IMR-90 (cell line): ENCODE measurements at regions not wholly inside any gene's neighbourhood (a gene's known extent, or its start where the extent isn't known, plus 50 kb on each side); places are given as distances from the start of the nearest gene placed in this dataset.

Experiments used
- ATAC-seq: fragments of 200-7000 bp; cut with Tn5 transposase; 2 replicates; pipeline ENCODE4 v1.9.1; 2020; ENCODE audit warnings: low read depth, mild to moderate bottlenecking, moderate library complexity
- BruUV-seq: library from RNA; stranded (reverse); fragments of 400-500 nt; replicated peaks from 2 replicates; lab custom pipeline; 2021; lab: Mats Ljungman, UMichigan
- CTCF ChIA-PET: fragments of 300-600 bp; formaldehyde crosslinking; extraction: SDS; loops from one replicate; lab custom pipeline; 2021; ENCODE audit warnings: antibody characterized with exemption; lab: Yijun Ruan, JAX
- POLR2A ChIA-PET: fragments of 300-600 bp; sonication (Branson Sonifier 250); formaldehyde crosslinking; loops from one replicate; lab custom pipeline; 2022; ENCODE audit warnings: antibody characterized with exemption; ENCODE audit not compliant: unreplicated experiment; lab: Charles Lee
- DNase-seq: peaks from one replicate; pipeline ENCODE4 v3.0.0; 2013
- H2AFZ ChIP-seq: replicated peaks from 2 replicates; pipeline ENCODE3; 2013; ENCODE audit warnings: low read length, mild to moderate bottlenecking; ENCODE audit not compliant: poor library complexity
- H2AK5ac ChIP-seq: 2 replicates; pipeline ENCODE4 v1.6.1; 2013; ENCODE audit warnings: low read depth, low read length, inconsistent platforms
- H2AK9ac ChIP-seq: replicated peaks from 2 replicates; pipeline ENCODE3; 2013; ENCODE audit warnings: mild to moderate bottlenecking, low read depth, low read length, moderate library complexity; ENCODE audit not compliant: poor library complexity
- H2BK120ac ChIP-seq: 2 replicates; pipeline ENCODE4 v1.6.1; 2013; ENCODE audit warnings: low read depth, low read length, inconsistent platforms
- H2BK15ac ChIP-seq: 3 replicates; pipeline ENCODE4 v1.6.1; 2013; ENCODE audit warnings: low read depth, low read length, inconsistent platforms
- H2BK20ac ChIP-seq: 2 replicates; pipeline ENCODE4 v1.6.1; 2013; ENCODE audit warnings: low read depth, mild to moderate bottlenecking, inconsistent platforms, low read length, moderate library complexity
- H2BK5ac ChIP-seq: 2 replicates; pipeline ENCODE4 v1.6.1; 2013; ENCODE audit warnings: mild to moderate bottlenecking, low read depth, low read length, inconsistent platforms; ENCODE audit not compliant: poor library complexity, severe bottlenecking
- H3K14ac ChIP-seq: replicated peaks from 2 replicates; pipeline ENCODE4 v1.6.1; 2013; ENCODE audit warnings: low read depth, low read length, inconsistent platforms
- H3K18ac ChIP-seq: 2 replicates; pipeline ENCODE4 v1.6.1; 2013; ENCODE audit warnings: low read depth, low read length, control low read depth
- H3K23ac ChIP-seq: 2 replicates; pipeline ENCODE4 v1.6.1; 2013; ENCODE audit warnings: low read depth, low read length, inconsistent platforms
- H3K27ac ChIP-seq: 2 replicates; pipeline ENCODE4 v1.5.1; 2013; ENCODE audit warnings: mild to moderate bottlenecking, control low read depth, low read length; ENCODE audit not compliant: insufficient read depth
- H3K27me3 ChIP-seq: 2 replicates; pipeline ENCODE4 v1.6.1; 2013; ENCODE audit warnings: low read length; ENCODE audit not compliant: control insufficient read depth, insufficient read depth
- H3K36me3 ChIP-seq: 2 replicates; pipeline ENCODE4 v1.6.1; 2013; ENCODE audit warnings: low read length, mixed read lengths; ENCODE audit not compliant: control insufficient read depth, insufficient read depth
- H3K4ac ChIP-seq: 2 replicates; pipeline ENCODE4 v1.6.1; 2013; ENCODE audit warnings: low read depth, low read length, inconsistent platforms
- H3K4me1 ChIP-seq: 2 replicates; pipeline ENCODE4 v1.6.1; 2013; ENCODE audit warnings: low read length, mixed read lengths; ENCODE audit not compliant: control insufficient read depth, insufficient read depth
- H3K4me2 ChIP-seq: 2 replicates; pipeline ENCODE4 v1.6.1; 2013; ENCODE audit warnings: low read depth, mild to moderate bottlenecking, control low read depth, low read length, moderate library complexity
- H3K4me3 ChIP-seq: 2 replicates; pipeline ENCODE4 v1.5.1; 2013; ENCODE audit warnings: low read depth, mild to moderate bottlenecking, control low read depth, low read length, moderate library complexity; ENCODE audit not compliant: insufficient read depth
- H3K56ac ChIP-seq: 2 replicates; pipeline ENCODE4 v1.6.1; 2013; ENCODE audit warnings: low read length, inconsistent platforms; ENCODE audit not compliant: insufficient read depth; ENCODE audit errors: extremely low read depth
- H3K79me1 ChIP-seq, 2 experiments: 2 replicates each; pipeline ENCODE4 v1.6.1; 2013; ENCODE audit warnings: low read length in 2 of 2, inconsistent platforms in 1 of 2, low read depth in 1 of 2
- H3K9ac ChIP-seq: 2 replicates; pipeline ENCODE4 v1.6.1; 2013; ENCODE audit warnings: low read depth, low read length, control low read depth
- H3K9me1 ChIP-seq: 2 replicates; pipeline ENCODE4 v1.6.1; 2013; ENCODE audit warnings: low read length, inconsistent platforms; ENCODE audit not compliant: insufficient read depth
- H3K9me3 ChIP-seq: 2 replicates; pipeline ENCODE4 v1.6.1; 2013; ENCODE audit warnings: low read length; ENCODE audit not compliant: control insufficient read depth, insufficient read depth
- H4K20me1 ChIP-seq: 2 replicates; pipeline ENCODE4 v1.6.1; 2013; ENCODE audit warnings: low read length, inconsistent platforms; ENCODE audit not compliant: insufficient read depth
- H4K5ac ChIP-seq: 2 replicates; pipeline ENCODE4 v1.6.1; 2013; ENCODE audit warnings: mild to moderate bottlenecking, low read depth, low read length, control low read depth
- H4K8ac ChIP-seq, 2 experiments: 2 replicates each; pipeline ENCODE4 v1.6.1; 2013; ENCODE audit warnings: low read depth in 2 of 2, low read length in 2 of 2, control low read depth in 1 of 2, inconsistent platforms in 1 of 2
- H4K91ac ChIP-seq: 2 replicates; pipeline ENCODE4 v1.6.1; 2013; ENCODE audit warnings: low read depth, low read length, inconsistent platforms; ENCODE audit not compliant: insufficient read depth
- BHLHE40 ChIP-seq: fragments of 150-350 bp; IDR thresholded peaks from 2 replicates; pipeline ENCODE4 v1.6.1; 2016; ENCODE audit warnings: mild to moderate bottlenecking, low read depth, low read length
- CEBPB ChIP-seq: IDR thresholded peaks from 2 replicates; pipeline ENCODE4 v1.6.1; 2012; ENCODE audit warnings: low read depth, low read length, improper control_type of control experiment
- CHD1 ChIP-seq: IDR thresholded peaks from 2 replicates; pipeline ENCODE4 v1.6.1; 2012; ENCODE audit warnings: low read depth, low read length, improper control_type of control experiment
- FOS ChIP-seq: fragments of 150-350 bp; IDR thresholded peaks from 2 replicates; pipeline ENCODE4 v1.6.1; 2016; ENCODE audit warnings: low read depth, low read length
- MXI1 ChIP-seq: IDR thresholded peaks from 2 replicates; pipeline ENCODE4 v1.6.1; 2012; ENCODE audit warnings: low read depth, mild to moderate bottlenecking, low read length, moderate library complexity, borderline replicate concordance
- NFE2L2 ChIP-seq: fragments of 150-350 bp; IDR thresholded peaks from 2 replicates; pipeline ENCODE4 v1.6.1; 2016; ENCODE audit warnings: low read depth, mild to moderate bottlenecking, low read length
- POLR2A ChIP-seq: IDR thresholded peaks from 2 replicates; pipeline ENCODE4 v1.6.1; 2012; ENCODE audit warnings: mild to moderate bottlenecking, low read depth, low read length
- RFX5 ChIP-seq: IDR thresholded peaks from 2 replicates; pipeline ENCODE4 v1.8.0; 2012; ENCODE audit warnings: low read depth, mild to moderate bottlenecking, low read length, moderate library complexity
- WGBS, 2 experiments: methylation state at CpG; one replicate each; pipeline versions ENCODE4 v1.1.5 to v1.1.7; 2013; ENCODE audit warnings: missing lambda C conversion rate in 2 of 2; ENCODE audit not compliant: insufficient read length in 1 of 2; ENCODE audit errors: extremely low coverage in 2 of 2; 5-methylcytosine and 5-hydroxymethylcytosine counted together
- dilution Hi-C: fragments of 300-500 bp; cut with HindIII; formaldehyde crosslinking; loops from one replicate; pipeline ENCODE4 v1.14.3; 2018; ENCODE audit warnings: low sequenced_read_pairs; ENCODE audit not compliant: unreplicated experiment
- in situ Hi-C: fragments of 300-500 bp; cut with MboI; formaldehyde crosslinking; loops from 3 replicates; pipeline ENCODE4 v1.14.3; 2019; ENCODE audit warnings: low sequenced_read_pairs, inconsistent platforms, mixed read lengths
- intact Hi-C: fragments of 100-400 bp; cut with micrococcal nuclease; formaldehyde crosslinking; loops from 2 replicates; pipeline ENCODE4 v1.10.0; 2022

- CTCF ChIA-PET: no interaction called here
- Histone ChIP-seq H2BK120ac (no peak overlapping the region), H3K79me1 (no peaks in the 10 kb centered on the region), H2AFZ (peak overlapping the region; percentile 21), H3K27me3 (peaks cover 20% of the 10 kb centered on the region), H3K9me3 (peaks cover 3% of the 10 kb centered on the region; the same call in 1 of the 2 replicates), H2BK15ac (no peak overlapping the region), H3K27ac (no peak overlapping the region), H3K9me1 (no peaks in the 10 kb centered on the region; the same call in 1 of the 2 replicates), H2BK20ac (no peak overlapping the region), H2AK5ac (no peak overlapping the region), H2AK9ac (no peak overlapping the region), H3K18ac (no peak overlapping the region), H3K4me2 (no peak overlapping the region), H2BK5ac (no peak overlapping the region), H3K36me3 (no peaks in the 10 kb centered on the region), H4K91ac (no peak overlapping the region), H4K20me1 (no peaks in the 10 kb centered on the region), H3K4me3 (no peak overlapping the region), H3K4ac (no peak overlapping the region), H3K23ac (no peak overlapping the region), H3K9ac (no peak overlapping the region), H4K5ac (no peak overlapping the region), H3K4me1 (no peaks in the 10 kb centered on the region), H3K56ac (no peak overlapping the region), H3K14ac (no peak overlapping the region), H4K8ac (no peak overlapping the region)
- ATAC-seq (no peak), DNase-seq (no peak)
- TF ChIP-seq MXI1 (no peak), CEBPB (no peak), RFX5 (no peak), BHLHE40 (no peak), FOS (no peak), NFE2L2 (no peak), POLR2A (no peak), CHD1 (no peak)
- dilution Hi-C loops (no loop called here), intact Hi-C loops (no loop called here), in situ Hi-C loops (no loop called here)
- POLR2A ChIA-PET: no interaction called here
- 46% methylated on average over 7 of the region's 7 CpGs; no CpG with 5 or more reads in 1 of the 2 experiments for WGBS, 2 experiments
- BruUV-seq: no TSS peak
Measured at GRCh38 chr9:126030716-126031115, 283.5 kb downstream of the PBX3 start.
